GM19035 (cell line): ENCODE measurements at regions not wholly inside any gene's neighbourhood (a gene's known extent, or its start where the extent isn't known, plus 50 kb on each side); places are given as distances from the start of the nearest gene placed in this dataset.

Source experiments
- ATAC-seq: cut with Tn5 transposase; IDR thresholded peaks from one replicate; pipeline ENCODE4 v1.9.1; 2021; ENCODE audit not compliant: unreplicated experiment

DNA sequence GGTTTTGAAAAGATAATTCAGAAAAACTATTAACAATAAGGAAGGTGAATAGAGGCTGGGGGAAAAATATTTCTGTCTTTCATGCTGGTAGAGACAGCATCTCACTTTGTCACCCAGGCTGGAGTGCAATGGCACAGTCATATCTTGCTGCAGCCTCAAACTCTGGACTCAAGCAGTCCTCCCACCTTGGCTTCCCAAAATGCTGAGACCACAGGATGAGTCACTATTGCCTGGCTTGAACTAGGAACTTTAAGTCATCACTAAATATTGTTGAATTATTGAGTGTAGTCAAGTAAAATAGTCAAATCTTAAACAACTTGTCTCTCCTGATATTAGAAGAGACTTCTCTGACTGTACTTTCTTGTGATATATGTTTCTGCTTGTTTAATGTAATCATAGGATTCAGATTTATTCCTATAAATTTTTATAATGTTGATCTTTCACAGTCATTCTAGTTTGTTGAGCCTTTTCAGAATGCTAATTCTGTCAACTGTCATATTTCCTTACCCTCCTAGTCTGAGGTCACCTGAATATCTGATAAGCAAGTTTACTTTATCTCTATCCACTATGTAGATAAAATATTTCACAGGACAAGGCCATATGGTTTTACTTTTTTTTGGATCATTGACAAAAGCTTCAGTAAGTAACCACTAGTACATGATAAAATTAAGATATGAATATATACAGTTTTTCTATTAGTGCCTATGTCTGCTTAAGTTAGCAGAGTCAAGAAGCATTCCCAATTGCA is 1696.5 kb downstream of the MAT2B start:
- ATAC-seq, result no peak

DNA sequence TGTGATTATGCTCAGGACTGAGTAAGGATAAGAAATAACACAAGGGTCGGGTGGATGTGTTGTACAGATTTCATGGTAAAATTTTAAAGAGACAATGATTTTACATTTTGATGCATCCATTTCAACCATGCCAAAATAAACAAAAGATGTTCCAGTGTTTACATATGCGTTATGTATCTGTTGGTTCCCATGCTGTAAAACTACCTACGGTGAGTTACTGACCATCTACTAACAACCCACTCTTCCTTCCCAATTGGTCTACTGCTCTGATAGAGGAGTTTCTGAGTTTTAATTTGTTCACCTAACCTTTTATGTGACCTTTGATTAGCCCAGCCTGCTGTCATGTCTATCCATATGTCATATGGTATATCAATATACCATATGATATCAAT is 1697.1 kb downstream of the MAT2B start:
- ATAC-seq, result no peak

DNA sequence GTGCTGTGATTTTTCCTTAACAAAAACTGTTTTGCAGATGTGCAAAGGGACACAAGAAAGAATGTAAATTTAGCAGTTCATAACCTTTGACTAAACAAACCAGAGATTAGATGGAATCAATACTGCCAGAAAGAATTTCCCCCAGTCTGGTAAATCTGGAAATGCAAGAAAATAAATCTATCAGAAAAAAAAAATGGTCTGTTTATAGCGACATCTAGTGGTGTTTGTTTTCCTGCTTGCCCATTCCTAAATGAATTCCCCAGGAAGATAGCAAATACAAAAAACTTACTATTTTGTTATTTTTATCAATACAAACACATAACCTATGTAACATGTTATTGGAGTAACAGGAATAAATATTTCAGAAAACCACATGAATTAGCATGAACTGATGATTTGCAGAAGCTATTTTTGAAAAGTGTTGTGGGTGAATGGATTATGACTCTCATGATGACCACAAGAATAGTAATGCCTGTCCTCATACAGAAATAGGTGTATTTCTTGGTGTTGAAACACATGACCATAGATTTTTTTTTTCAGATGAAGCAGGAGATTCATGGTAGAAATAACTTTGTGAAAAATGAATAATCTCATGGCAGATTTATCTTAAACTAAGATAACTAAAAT is 1703.8 kb downstream of the MAT2B start:
- no peak for ATAC-seq

DNA sequence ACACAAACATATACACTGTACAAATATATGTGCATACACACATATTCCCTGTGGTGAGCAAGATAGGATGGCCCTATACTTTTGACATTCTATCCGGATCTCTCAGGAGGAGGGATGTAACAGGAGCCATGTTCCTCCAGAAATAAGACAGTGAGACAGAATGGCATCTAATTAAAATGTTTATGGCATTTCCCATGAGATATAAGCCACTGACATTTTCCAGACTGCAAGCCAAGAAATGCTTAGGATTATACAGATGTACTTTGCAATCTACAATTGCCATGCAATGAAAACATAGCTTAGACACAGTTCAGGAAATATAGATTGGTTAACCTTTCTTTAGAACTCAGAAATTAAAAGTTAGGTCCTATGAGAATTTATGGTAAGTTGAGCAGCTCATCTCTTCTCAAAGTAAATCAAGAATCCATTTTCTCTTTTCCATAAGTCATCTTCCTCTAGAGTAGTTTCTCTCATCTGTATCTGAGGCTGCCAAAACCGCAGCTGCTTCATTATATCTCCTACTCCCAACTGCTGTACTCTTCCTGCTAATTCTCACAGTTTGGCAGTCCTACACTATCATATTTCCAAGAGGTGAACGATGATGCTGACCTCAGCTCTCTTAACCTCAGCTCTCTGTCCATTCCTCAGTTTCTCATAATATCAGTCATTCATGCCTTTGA is 1719.1 kb downstream of the MAT2B start:
- no peak for ATAC-seq

DNA sequence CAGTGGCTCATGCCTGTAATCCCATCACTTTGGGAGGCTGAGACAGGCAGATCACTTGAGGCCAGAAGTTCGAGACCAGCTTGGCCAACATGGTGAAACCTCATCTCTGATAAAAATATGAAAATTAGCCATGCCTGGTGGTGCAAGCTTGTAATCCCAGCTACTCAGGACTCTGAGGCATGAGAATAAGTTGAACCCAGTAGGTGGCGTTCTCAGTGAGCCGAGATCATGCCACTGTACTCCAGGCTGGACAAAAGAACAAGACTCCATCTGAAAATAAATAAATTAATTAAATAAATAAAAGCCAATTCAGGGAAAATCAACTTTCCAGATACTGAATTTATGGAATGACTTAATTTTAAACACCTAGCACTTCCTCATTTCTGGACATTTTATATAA is 1722.1 kb downstream of the MAT2B start:
- ATAC-seq, result no peak

DNA sequence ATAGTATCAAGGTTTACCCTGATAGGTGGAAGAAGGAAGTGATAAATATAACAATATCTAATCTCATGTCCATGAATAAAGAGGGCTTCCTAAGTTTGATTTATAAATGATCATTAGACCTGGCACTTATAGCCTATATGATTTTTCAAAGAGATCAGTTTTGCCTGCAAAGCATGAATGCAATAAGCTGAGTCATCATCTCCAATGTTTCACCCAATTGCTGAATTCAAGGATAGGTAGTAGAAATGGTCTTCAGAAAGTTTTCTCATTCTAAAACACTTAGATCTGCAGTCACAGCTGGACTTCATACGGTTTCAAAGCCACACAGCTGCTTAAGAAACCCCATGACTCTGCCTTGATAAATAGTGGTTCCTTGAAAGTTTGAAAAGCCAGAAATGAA is 1722.8 kb downstream of the MAT2B start:
- no peak for ATAC-seq

DNA sequence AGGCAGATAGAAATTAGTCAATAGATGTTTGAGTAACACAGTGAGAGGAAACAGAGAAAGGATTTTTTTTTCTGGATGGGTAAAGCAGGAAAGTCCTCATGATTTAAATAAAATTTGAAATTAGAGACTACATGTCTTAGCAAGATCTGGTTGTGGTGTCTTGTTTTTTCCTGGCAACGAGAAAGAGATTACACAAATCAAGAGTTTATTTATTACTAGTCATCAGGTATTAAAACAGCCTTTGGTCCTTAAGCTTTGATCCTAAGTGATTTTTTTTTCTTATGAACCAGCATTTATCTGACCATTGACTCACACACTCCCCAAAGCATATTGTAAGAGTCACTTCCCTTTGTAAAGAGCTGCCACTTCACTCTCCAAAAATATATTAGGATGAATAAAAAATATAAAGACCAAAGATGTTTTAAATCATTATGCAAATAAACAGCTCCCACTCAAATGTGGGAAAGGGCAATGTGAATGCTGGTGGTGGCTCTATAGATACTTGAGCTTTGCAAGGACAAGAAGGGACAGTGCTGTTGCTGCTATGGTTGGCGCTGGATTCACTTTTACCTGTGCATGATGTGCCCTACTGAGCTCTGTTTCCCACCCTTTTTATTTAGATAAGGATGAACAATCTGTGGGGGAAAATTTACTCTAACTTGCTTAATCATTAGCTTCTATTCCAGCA is 1726.5 kb downstream of the MAT2B start:
- no peak for ATAC-seq

DNA sequence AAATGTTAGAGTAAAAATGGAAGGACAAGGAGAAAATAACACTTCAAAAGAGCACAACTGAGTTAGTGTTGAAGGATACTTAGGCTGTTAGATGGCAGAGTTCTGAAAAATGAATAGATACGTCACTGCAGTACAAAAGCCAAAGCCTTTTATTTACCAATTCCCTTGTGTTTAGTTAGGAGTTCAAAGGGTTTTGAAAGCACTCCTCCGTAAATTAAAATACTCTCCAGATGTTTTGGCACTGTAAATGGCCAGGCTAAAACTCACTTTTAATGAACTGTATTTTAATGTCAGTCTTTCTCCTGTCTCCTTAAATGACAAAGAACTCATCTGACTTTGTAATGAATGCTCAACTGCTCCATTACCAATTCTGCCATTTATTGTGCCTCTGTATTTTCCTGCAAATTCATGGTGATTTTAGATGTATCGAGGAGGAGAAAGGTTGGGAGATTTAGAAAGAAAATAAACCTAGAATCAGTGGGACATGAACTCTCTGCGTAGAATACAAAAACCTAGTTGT is 1727.2 kb downstream of the MAT2B start:
- no peak for ATAC-seq

DNA sequence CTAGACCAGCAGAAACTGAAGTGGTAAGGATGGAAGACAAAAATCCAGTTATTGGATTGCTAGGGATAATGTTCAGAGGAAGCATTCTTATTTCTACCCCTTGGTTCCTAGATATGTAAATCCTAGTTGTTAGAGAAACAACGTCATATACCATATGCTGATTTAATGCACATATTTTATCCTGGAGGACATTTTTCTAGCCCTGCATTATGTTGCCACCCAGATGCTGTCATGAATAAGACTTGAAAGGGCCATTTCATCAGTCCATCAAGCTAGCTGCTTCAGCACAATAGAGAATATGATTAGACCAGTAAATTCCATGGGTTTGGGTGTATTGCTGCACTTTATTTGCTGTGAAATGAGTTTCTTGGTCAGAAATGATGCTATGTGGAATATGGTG is 1736.4 kb downstream of the MAT2B start:
- ATAC-seq, result no peak

DNA sequence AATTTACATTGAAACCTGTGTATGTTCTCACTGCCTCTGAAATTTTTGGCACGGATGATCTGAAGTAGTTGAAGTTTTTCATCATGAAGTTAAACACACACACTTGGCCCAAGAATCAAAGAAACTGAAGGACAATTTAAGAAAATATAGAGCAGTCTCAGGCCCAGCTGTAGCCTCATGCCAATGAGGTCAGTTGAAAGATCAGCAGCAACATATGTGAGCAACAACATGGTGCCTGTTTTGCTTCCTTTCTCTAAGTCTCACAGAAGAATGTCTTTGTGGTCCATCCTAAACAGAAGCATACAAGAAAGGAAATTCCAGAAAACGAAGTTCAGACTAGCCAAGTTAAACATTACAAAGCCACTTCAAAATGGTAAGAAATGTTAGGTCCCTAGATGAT is 1737.2 kb downstream of the MAT2B start:
- no peak for ATAC-seq

DNA sequence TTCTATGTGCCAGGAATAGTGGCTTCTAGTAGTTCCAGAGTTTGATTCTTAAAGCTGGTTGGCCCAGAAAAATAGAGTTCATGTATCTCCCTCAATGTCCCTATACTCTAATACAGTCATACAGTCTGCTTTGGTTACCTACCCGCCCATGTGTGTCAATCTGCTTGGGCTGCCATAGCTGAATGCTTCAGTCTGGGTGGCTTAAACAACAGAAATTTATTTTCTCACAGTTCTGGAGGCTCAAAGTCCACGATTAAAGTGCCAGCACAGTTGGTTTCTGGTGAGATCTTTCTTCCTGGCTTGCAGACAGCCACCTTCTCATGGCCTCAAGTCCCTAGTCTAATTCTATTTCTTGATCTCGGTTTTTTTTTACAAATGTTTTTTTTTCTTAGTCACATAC is 1739.0 kb downstream of the MAT2B start:
- no peak for ATAC-seq

DNA sequence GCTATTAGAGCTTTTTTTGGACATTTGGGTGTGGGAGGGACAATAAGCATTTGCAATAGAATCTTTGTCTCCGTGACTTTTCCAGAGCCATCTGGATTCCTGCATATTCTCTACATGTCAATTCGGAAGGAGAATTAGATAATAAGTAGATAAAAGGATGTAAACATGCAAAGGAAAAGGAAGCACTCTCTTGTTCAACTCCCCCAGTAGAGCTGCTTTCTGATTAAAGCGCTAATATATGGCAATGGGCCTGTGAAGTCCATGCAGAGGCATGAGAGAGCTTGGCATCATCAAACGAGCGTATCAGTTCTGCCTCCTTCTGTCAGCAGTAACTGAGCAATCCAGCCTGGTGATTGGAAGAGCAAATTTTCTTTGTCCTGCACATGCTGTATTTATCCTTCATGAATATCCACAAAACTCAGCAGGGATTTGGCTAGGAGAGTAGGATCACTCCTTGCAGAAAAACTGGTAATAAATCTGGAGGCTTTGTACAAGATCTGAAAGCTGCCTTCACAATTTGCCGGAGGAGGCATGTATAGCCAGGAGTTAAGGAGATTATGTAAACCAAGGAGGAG is 1752.9 kb downstream of the MAT2B start:
- ATAC-seq, result no peak

DNA sequence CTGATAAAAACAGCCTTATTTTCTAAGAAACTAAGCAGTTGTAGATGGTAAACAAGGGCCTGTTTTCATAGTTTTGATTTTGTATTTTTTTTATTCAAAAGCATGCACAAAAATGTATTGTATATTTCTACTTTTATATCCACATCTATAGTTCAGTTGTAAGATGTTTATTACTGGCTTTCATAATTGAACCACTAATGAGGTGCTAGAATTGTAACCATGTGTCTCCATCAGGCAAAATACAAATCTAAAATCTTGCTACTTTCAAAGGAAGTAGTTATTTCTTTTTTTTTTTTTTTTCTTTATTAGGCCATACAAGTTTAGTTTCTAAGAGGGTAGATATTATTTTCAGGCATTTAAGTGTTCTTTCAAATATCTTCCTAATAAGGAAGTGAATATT is 1755.0 kb downstream of the MAT2B start:
- ATAC-seq, result no peak

DNA sequence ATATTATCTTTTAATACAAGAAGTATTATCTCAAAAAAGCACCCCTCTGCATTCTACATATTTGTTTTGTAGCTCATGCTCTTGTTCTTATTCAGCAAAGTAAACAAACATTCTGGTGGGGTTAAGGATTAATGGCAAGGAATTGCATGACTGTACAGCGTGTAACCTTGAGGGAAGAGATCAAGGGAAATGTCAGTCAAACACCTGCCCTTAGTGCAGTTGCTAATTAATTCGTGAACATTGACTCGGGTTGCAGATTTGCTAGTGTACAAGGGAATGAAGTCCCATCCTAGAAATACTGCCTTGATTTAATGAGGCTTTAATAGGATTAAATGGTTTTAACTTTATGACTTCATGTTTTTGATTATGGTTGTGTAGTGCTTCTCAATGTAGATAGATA is 1758.1 kb downstream of the MAT2B start:
- no peak for ATAC-seq

DNA sequence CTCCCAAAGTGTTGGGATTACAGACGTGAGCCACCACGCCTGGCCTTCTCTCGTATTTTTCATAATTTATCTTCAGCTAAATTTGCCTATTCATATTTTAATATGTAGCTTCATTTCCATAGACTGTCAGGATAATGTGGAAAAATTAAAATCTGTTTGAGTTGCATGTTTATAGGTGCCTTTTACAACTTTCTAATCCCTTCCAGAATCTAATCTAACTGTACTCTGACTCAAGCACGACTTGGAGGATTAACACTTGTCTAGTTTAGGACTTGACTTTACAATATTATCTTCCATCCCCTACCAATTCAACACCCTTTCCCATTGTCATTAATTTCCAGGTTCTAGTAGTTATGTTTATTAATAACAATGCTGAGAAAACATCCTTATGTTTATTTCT is 1761.5 kb downstream of the MAT2B start:
- ATAC-seq, result no peak

DNA sequence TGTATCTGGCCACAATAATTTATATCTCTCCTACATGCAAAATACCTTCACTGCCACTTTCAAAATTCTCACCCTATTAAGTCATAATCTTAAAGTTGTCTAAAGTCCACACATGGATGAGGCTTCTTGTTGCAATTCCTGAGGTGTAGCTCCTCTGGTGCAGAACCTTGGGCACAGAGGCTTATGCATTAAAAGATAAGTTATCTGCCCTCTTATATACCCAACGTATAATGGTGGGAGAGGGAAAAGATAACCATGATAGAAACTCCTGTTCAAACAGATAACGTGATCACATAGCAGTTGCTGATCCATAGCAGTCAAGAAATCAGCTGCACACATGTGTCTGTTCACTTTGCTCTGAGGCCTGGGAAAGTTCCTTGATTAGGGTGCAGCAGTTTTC is 1767.0 kb downstream of the MAT2B start:
- ATAC-seq, result no peak

DNA sequence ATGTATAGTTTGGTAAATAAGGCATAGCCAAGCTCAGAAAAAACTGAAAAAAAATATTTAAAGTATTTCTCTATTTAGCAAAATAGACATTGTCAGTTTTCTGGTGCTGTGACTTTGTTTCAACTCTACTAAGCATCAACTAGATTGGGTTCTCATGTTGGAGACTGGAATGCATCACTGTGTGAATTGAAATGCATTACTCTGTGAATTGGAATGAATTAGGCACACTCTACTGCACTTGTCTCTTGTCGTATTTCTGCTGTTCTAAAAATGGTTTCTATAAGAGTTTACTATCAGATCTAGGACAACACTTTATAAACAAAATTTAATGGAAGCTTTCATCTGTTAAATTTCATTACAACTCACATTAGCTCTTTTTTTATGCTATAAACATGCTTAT is 1772.2 kb downstream of the MAT2B start:
- ATAC-seq, result no peak

DNA sequence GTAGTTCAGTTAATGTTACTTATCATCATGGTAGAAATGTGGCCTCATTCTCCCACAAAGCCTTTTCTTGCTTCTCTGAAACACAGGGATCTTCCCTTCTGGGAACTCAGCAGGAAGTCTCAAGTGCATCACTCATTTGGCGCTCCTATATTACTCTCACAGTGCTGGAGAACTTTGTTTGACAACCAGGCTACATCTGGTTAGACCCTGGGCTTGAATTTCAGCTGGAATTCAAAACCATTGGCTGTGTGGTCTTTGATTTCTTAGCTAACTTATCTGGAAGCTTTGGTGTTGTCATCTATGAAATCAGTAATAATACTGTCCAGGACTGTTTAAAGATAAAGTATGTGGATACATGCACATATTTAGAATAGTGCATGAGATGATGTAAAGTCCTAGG is 1777.1 kb downstream of the MAT2B start:
- no peak for ATAC-seq

DNA sequence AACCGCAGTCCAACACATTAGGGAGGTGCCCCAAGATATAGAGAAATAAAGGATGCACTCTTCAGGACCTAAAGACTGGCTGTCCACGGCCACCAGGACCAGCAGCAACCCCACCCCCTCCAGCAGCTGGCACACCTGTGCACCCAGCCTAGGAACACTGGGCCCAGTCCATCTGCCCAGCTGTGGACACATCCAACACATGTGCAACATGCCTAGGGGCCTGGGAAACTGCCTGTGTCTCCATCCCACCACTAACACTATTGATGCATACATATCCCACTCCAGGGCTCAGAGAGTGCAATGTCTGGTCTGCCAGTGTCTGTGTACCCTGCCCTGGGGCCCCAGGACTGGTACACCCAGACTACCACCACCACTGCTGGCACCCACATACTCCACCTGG is 1781.3 kb downstream of the MAT2B start:
- ATAC-seq, result no peak

DNA sequence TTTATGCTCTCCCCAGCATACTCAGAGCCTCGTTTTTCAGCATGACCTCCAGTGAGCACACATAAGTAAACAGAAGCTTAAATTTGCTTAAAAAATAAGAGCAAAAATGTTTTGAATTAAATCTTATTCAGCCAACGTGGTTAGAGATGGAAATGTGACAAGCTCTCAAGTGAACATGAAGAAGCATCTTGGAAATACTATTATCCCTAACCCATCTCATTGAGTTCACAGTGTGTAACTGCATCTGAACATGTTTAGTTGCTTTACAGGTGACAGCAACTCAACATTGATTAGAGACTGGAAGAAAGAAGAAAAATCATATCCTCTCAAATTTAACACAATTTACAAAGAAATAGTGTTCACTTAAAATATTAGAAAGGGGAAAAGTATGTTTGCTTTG is 1785.1 kb downstream of the MAT2B start:
- no peak for ATAC-seq

DNA sequence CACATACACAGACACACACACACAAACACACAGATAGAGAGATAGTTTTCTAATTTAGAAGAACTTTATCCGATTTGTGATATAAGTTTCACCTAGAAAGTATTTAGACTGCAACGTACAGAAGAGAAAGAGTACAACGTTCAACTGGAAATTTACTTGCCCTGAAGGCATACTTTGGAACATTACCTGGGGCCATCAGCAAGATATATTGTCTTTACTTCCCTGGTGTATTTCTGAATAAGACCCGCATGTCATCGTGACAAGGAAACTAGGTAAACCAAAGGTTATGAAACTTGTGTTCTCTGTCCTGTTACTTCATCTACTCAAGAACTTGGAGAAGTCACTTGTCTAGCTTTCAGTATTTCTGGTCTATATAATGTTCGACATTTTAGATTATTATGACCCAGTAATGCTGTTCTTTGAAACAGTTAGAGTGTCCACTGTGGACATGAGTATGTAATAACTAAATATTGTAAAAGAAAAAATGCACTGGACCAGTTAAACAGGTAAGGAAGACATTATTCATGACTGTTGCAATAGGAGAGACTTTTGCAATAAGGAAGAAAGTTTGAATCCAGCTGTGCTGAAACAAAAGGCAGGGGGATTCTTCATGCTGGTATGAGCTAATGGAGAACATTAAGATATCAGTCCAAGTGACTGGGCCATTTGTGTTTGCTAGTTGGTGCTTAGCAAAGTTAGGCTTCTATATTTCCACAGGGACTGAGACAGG is 1791.1 kb downstream of the MAT2B start:
- ATAC-seq, result no peak
